NCI-H2029 (cell line): ENCODE measurements at regions not wholly inside any gene's neighbourhood (a gene's known extent, or its start where the extent isn't known, plus 50 kb on each side); places are given as distances from the start of the nearest gene placed in this dataset.
"Not testable (repeated sequence)": the region's sequence is repeated elsewhere in the genome, so short reads cannot be mapped to it uniquely, and the experiment has no call there.

ENCODE experiments used
- DNase-seq: peaks from one replicate; lab custom pipeline; 2025; lab: John Stamatoyannopoulos, UW

GRCh38 chr3:153221748-153222162, 59.7 kb downstream of the RAP2B start:
- no peak for DNase-seq

DNA sequence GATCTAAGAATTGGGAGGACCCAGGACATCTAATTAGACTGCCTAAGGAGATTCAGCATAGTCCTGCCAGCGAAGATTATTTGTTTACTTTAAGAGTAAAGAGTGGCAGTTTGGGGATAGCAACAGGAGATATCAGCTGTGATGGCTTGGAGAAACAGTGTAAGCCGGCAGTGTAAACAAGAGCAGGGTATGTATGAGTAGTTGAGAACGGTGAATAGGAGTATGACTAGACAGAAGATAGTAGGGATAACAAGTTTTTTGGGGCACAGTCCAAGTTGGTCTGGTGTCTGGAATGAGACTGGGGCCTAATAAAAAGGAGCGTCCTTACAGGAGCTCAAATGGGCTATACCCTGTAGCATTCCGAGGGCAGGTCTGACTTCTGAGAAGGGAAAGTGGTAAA, 64.9 kb downstream of the RAP2B start:
- DNase-seq = not testable (repeated sequence)

GRCh38 chr3:153230427-153230826, 68.4 kb downstream of the RAP2B start:
- DNase-seq = not testable (repeated sequence)

- DNase-seq = not testable (repeated sequence)
Observed at GRCh38 chr3:153231245-153231644, 69.2 kb downstream of the RAP2B start.

- DNase-seq = not testable (repeated sequence)
Observed at GRCh38 chr3:153232050-153232752, 70.2 kb downstream of the RAP2B start.

- no peak for DNase-seq
Observed at GRCh38 chr3:153232851-153233271, 70.8 kb downstream of the RAP2B start.

- no peak for DNase-seq
Observed at GRCh38 chr3:153233986-153234385, 72.0 kb downstream of the RAP2B start.

GRCh38 chr3:153242896-153243295, 80.9 kb downstream of the RAP2B start:
- DNase-seq = no peak

GRCh38 chr3:153244961-153245360, 82.9 kb downstream of the RAP2B start:
- DNase-seq = no peak

DNA sequence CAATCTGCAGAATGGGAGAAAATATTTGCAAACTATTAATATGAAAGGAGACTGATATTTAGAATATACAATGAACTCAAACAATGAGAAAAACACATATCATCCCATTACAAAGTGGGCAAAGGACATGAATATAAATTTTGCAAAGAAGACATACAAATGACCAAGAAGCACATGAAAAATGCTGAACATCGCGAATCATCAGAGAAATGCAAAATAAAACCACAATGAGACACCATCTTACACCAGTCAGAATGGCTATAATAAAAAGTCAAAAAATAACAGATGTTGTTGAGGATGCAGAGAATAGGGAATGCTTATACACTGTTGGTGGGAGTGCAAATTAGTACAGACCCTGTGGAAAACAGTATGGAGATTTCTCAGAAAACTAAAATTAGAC, 83.6 kb downstream of the RAP2B start:
- no peak for DNase-seq

- no peak for DNase-seq
Observed at GRCh38 chr3:153246331-153246730, 84.3 kb downstream of the RAP2B start.

DNA sequence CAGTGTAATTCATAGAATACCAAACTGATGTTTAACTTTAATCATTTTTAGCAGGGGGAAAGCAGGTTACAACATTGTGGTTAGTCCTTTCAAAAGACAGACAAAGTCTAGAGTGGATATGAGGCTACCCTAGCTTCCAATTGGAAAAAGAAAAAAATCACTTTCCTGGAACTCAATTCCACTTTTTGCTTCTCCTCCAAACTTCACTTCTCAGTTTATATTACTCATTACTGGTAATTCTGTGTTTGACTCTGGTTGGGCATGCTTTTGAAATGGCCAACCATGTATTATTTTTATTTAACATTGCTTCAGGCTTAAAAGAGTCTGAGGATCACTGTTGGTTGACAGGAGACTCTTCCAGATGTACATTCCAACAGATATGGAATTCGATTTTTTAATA, 84.8 kb downstream of the RAP2B start:
- DNase-seq = no peak

- DNase-seq = no peak
Observed at GRCh38 chr3:153247331-153248330, 85.6 kb downstream of the RAP2B start.

DNA sequence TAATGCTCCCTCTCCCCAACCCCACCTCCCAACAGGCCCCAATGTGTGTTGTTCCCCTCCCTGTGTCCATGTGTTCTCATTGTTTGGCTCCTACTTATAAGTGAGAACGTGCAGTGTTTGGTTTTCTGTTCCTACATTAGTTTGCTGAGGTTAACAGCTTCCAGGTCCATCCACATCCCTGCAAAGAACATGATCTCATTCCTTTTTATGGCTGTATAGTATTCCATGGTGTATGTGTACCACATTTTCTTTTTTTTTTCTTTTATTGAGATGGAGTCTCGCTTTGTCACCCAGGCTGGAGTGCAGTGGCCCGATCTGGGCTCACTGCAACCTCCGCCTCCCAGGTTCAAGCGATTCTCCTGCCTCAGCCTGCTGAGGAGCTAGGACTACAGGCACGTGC, 86.8 kb downstream of the RAP2B start:
- DNase-seq = not testable (repeated sequence)

DNA sequence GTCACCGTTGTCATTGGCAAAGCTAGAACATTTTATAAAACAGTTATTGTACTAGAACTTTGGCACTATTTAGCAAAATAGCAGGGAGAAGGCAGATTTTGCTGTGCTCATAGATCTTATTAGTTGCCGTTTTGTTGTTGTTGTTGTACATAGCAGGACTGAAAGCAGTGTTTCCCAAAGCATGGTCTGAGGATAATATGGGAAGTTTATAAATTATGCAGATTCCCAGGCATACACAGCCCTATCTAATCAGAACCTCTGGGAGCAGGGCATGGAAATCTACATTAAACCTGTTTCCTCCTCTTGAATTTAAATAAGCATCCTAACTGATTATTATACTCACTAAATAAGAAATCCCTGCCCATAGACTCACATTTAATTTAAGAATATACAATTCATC, 87.9 kb downstream of the RAP2B start:
- DNase-seq = no peak

- DNase-seq = no peak
Observed at GRCh38 chr3:153250446-153250845, 88.4 kb downstream of the RAP2B start.

GRCh38 chr3:153252963-153253362, 90.9 kb downstream of the RAP2B start:
- DNase-seq = no peak

GRCh38 chr3:153254361-153254760, 92.3 kb downstream of the RAP2B start:
- no peak for DNase-seq

GRCh38 chr3:153257673-153258351, 95.8 kb downstream of the RAP2B start:
- no peak for DNase-seq

DNA sequence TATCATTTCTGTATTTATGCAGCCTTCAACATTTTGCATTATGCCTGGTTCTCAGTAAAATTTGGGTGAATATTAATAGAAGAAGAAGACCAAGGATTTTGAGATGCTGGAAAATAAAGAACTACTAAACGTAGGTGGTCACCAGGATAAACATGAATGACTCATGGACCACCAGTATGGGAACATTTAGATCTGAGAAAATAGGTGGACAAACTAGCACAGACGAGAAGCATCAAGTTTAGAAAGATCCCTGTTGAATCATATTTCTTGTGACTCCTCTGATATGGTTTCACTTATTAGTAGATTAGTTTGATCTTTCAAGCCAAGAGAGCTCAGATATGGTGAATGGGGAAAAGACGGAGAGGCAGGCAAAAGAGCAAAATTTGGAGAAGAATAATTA, 97.9 kb downstream of the RAP2B start:
- DNase-seq = no peak

DNA sequence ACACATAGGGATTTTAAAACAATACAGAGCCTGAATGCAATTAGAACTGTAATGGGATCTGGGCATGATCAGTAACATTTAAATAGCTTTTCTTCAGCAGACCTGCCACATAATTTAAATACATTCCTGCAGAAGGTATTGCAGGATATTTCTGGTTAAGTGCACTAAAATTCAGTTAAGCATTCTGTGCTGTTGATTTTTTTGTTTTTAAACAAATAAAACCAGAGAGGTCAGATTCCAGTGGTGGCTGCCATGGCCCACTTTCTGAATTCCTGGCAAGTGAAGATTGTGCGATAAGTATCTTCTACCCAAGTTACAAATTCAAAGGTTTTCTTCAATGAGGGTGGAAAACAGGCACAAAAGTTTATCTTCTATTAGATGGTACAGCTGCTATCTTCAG, 98.7 kb downstream of the RAP2B start:
- DNase-seq = no peak

DNA sequence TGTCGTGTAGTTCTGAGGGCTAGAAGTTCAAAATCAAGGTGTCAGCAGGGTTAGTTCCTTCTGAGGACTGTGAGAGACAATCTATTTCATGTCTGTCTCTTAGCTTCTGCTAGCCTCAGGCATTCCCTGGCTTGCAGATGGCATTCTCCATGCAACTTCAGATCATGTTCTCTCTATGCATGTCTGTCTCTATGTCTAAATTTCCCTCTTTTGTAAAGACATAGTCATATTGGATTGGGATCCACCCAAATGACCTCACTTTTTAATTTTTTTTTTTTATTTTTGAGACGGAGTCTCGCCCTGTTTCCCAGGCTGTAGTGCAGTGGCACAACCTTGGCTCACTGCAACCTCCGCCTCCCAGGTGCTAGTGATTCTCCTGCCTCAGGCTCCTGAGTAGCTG, 104.6 kb downstream of the RAP2B start:
- no peak for DNase-seq
